ENCODE measurements at regions not wholly inside any gene's neighbourhood (a gene's known extent, or its start where the extent isn't known, plus 50 kb on each side); places are given as distances from the start of the nearest gene placed in this dataset.

GRCh38 chr9:91496351-91496750 lies 72.7 kb upstream of the NFIL3 start:
- ATAC-seq, result no peak
- H3K4me3 ChIP-seq, result no peak overlapping the region
- H3K4me1 ChIP-seq, result peaks cover 0 to 17% (median 3%) of the 10 kb centered on the region in 3 donors
- no peak for TF ChIP-seq EP300 (IDR thresholded peaks at IDR 0.05)
- no peak for TF ChIP-seq CTCF (IDR thresholded peaks at IDR 0.05)
- TF ChIP-seq POLR2A (IDR thresholded peaks at IDR 0.05), result no peak
- TF ChIP-seq POLR2AphosphoS5 (IDR thresholded peaks at IDR 0.05), result no peak
- 51% methylated on average over 7 of the region's 7 CpGs; no CpG with 5 or more reads in 1 of the 2 donors for WGBS, 2 donors (ENCODE audit: low coverage in 1 of 2)
- no peaks in the 10 kb centered on the region for H3K36me3 ChIP-seq
- peak overlapping the region in 2 of 4 donors; percentile 26 to 33 for H3K27ac ChIP-seq
- H3K27me3 ChIP-seq, result no peaks in the 10 kb centered on the region
- no peaks in the 10 kb centered on the region for H3K9me3 ChIP-seq

- peak overlapping the region in 3 of 4 donors; percentile 26 to 61 (median 33) for H3K27ac ChIP-seq
- no peak overlapping the region for H3K4me3 ChIP-seq
- H3K27me3 ChIP-seq, result no peaks in the 10 kb centered on the region
- H3K4me1 ChIP-seq, result peaks cover 0 to 17% (median 3%) of the 10 kb centered on the region in 3 donors
- no peaks in the 10 kb centered on the region for H3K9me3 ChIP-seq
- TF ChIP-seq CTCF (IDR thresholded peaks at IDR 0.05), result no peak
- TF ChIP-seq POLR2AphosphoS5 (IDR thresholded peaks at IDR 0.05), result peak; percentile 19
- WGBS, 2 donors (ENCODE audit: low coverage in 1 of 2), result 9 to 20% methylated on average over 2 to 4 of the region's 4 CpGs
- ATAC-seq, result peak; percentile 13
- H3K36me3 ChIP-seq, result no peaks in the 10 kb centered on the region
Observed at GRCh38 chr9:91495450-91495849, 71.8 kb upstream of the NFIL3 start.

GRCh38 chr9:91494751-91495150 lies 71.1 kb upstream of the NFIL3 start:
- no peak overlapping the region for H3K4me3 ChIP-seq
- no peak for ATAC-seq
- no peaks in the 10 kb centered on the region for H3K27me3 ChIP-seq
- peak overlapping the region in 3 of 4 donors; percentile 24 to 61 (median 33) for H3K27ac ChIP-seq
- TF ChIP-seq POLR2A (IDR thresholded peaks at IDR 0.05), result no peak
- no peak for TF ChIP-seq EP300 (IDR thresholded peaks at IDR 0.05)
- TF ChIP-seq POLR2AphosphoS5 (IDR thresholded peaks at IDR 0.05), result no peak
- no peak for TF ChIP-seq CTCF (IDR thresholded peaks at IDR 0.05)
- WGBS, 2 donors (ENCODE audit: low coverage in 1 of 2), result 68 to 77% methylated on average over 2 to 3 of the region's 3 CpGs
- H3K36me3 ChIP-seq, result no peaks in the 10 kb centered on the region
- H3K9me3 ChIP-seq, result no peaks in the 10 kb centered on the region
- peaks cover 0 to 17% (median 3%) of the 10 kb centered on the region in 3 donors for H3K4me1 ChIP-seq

- no peak overlapping the region for H3K27ac ChIP-seq
- no peaks in the 10 kb centered on the region for H3K27me3 ChIP-seq
- 100% methylated on average over 1 to 2 of the region's 2 CpGs for WGBS, 2 donors (ENCODE audit: low coverage in 1 of 2)
- H3K36me3 ChIP-seq, result no peaks in the 10 kb centered on the region
- ATAC-seq, result no peak
- TF ChIP-seq POLR2AphosphoS5 (IDR thresholded peaks at IDR 0.05) (no peak), POLR2A (IDR thresholded peaks at IDR 0.05) (no peak)
- no peak overlapping the region for H3K4me3 ChIP-seq
- peaks cover 0 to 17% (median 3%) of the 10 kb centered on the region in 3 donors for H3K4me1 ChIP-seq
- no peaks in the 10 kb centered on the region for H3K9me3 ChIP-seq
Observed at GRCh38 chr9:91492237-91492636, 68.6 kb upstream of the NFIL3 start.

GRCh38 chr9:91491624-91492023 lies 68.0 kb upstream of the NFIL3 start:
- 92% methylated on average over 7 of the region's 9 CpGs; no CpG with 5 or more reads in 1 of the 2 donors for WGBS, 2 donors (ENCODE audit: low coverage in 1 of 2)
- H3K27me3 ChIP-seq, result no peaks in the 10 kb centered on the region

More at GRCh38 chr9:91491624-91492023, 68.0 kb upstream of the NFIL3 start:
- ATAC-seq, result no peak
- Histone ChIP-seq H3K4me1 (peaks cover 0 to 15% (median 1%) of the 10 kb centered on the region in 3 donors), H3K27ac (no peak overlapping the region), H3K4me3 (no peak overlapping the region), H3K36me3 (no peaks in the 10 kb centered on the region), H3K9me3 (no peaks in the 10 kb centered on the region)
- TF ChIP-seq EP300 (IDR thresholded peaks at IDR 0.05) (no peak), POLR2A (IDR thresholded peaks at IDR 0.05) (no peak), CTCF (IDR thresholded peaks at IDR 0.05) (no peak), POLR2AphosphoS5 (IDR thresholded peaks at IDR 0.05) (no peak)

Measured in gastroesophageal sphincter (tissue), 4 donors.